Skeletal muscle satellite cell (primary cell): ENCODE measurements at regions not wholly inside any gene's neighbourhood (a gene's known extent, or its start where the extent isn't known, plus 50 kb on each side); places are given as distances from the start of the nearest gene placed in this dataset.

ENCODE experiments used
- H3K27me3 ChIP-seq: 2 replicates; pipeline ENCODE4 v1.7.0; 2013; ENCODE audit warnings: low read length; ENCODE audit not compliant: control insufficient read depth, insufficient read depth
- H3K36me3 ChIP-seq: 2 replicates; pipeline ENCODE4 v1.7.0; 2013; ENCODE audit warnings: mild to moderate bottlenecking, control low read depth, low read length; ENCODE audit not compliant: insufficient read depth
- H3K4me1 ChIP-seq: 2 replicates; pipeline ENCODE4 v1.7.0; 2013; ENCODE audit warnings: low read length; ENCODE audit not compliant: control insufficient read depth, insufficient read depth
- H3K4me2 ChIP-seq: 2 replicates; pipeline ENCODE4 v1.7.0; 2013; ENCODE audit warnings: mild to moderate bottlenecking, low read length
- H3K4me3 ChIP-seq: 2 replicates; pipeline ENCODE4 v1.7.0; 2013; ENCODE audit warnings: low read length
- H3K9ac ChIP-seq: 2 replicates; pipeline ENCODE4 v1.7.0; 2013; ENCODE audit warnings: mild to moderate bottlenecking, low read depth, low read length, moderate library complexity
- H3K9me3 ChIP-seq: replicated peaks from 2 replicates; pipeline ENCODE4 v1.7.0; 2013; ENCODE audit warnings: mild to moderate bottlenecking, control low read depth, low read length

DNA sequence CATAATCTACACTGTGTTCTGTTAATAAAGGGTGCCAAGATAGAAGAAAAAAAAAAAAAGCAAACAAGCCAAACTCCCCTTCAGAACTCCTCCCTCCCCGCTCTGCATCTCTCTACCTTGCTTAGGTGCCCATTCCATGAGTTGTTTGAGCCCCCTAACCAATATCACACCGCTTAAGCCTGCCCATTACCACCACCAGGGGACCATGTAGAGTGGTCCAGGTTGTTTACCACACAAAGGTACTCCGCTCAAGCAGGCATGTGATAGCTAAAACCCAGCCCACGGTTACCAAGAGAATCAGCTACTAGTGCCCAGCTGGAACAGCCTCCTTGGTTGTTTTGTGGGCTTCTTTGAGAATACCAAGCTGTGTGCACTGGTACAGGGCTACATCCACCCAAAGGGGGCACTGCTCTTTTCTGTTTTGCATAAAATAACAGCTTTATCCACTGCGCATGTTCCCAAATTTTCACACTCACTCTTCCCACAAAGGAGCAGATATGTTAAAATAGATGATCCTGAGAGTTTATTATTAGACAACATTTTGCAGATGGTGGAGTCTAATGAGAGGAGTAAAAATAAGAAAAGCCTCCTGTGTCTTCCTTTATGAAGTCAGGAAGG is 304.1 kb downstream of the DEPDC1B start:
- Histone ChIP-seq H3K4me3 (no peak overlapping the region), H3K9me3 (no peaks in the 10 kb centered on the region), H3K9ac (no peak overlapping the region), H3K27me3 (no peaks in the 10 kb centered on the region), H3K4me1 (no peaks in the 10 kb centered on the region), H3K36me3 (no peaks in the 10 kb centered on the region), H3K4me2 (no peak overlapping the region)

- no peaks in the 10 kb centered on the region for H3K27me3 ChIP-seq
- H3K4me3 ChIP-seq = no peak overlapping the region
- H3K9me3 ChIP-seq = no peaks in the 10 kb centered on the region
- H3K4me1 ChIP-seq = no peaks in the 10 kb centered on the region
- H3K36me3 ChIP-seq = no peaks in the 10 kb centered on the region
- no peak overlapping the region for H3K9ac ChIP-seq
- no peak overlapping the region for H3K4me2 ChIP-seq
These were observed 312.9 kb downstream of the DEPDC1B start for GRCh38 chr5:60387051-60387440.

- Histone ChIP-seq H3K4me2 (no peak overlapping the region), H3K9me3 (no peaks in the 10 kb centered on the region), H3K27me3 (no peaks in the 10 kb centered on the region), H3K4me3 (no peak overlapping the region), H3K4me1 (no peaks in the 10 kb centered on the region), H3K9ac (no peak overlapping the region), H3K36me3 (no peaks in the 10 kb centered on the region)
These were observed 313.4 kb downstream of the DEPDC1B start for GRCh38 chr5:60386436-60387050.

DNA sequence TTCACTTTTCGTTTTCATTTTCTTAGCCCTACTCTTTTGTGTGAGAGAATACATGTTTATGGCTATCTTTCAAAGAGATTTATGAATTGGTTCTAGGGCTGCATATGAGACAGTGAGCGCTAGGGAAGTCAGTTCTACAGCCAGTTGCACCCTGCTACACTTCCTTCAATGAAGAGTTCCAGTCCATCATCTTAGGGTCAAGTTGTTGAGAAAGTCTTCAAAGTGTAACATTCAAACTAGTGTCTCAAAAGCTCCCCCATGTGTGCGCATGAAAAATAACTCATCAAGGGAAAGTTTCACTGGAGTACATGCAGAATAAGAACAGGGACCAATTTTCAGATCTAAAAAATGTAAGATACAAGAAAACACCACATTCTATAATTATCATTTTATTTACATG is 317.2 kb downstream of the DEPDC1B start:
- Histone ChIP-seq H3K9me3 (no peaks in the 10 kb centered on the region), H3K4me2 (no peak overlapping the region), H3K4me1 (no peaks in the 10 kb centered on the region), H3K9ac (no peak overlapping the region), H3K36me3 (no peaks in the 10 kb centered on the region), H3K27me3 (no peaks in the 10 kb centered on the region), H3K4me3 (no peak overlapping the region)

- Histone ChIP-seq H3K4me1 (no peaks in the 10 kb centered on the region), H3K27me3 (no peaks in the 10 kb centered on the region), H3K36me3 (no peaks in the 10 kb centered on the region), H3K4me2 (no peak overlapping the region), H3K9ac (no peak overlapping the region), H3K9me3 (no peaks in the 10 kb centered on the region), H3K4me3 (no peak overlapping the region)
These were observed 320.1 kb downstream of the DEPDC1B start for GRCh38 chr5:60379907-60380306.

- H3K27me3 ChIP-seq = no peaks in the 10 kb centered on the region
- no peak overlapping the region for H3K4me3 ChIP-seq
- no peaks in the 10 kb centered on the region for H3K36me3 ChIP-seq
- no peaks in the 10 kb centered on the region for H3K4me1 ChIP-seq
- no peak overlapping the region for H3K9ac ChIP-seq
- no peak overlapping the region for H3K4me2 ChIP-seq
- H3K9me3 ChIP-seq = no peaks in the 10 kb centered on the region
These were observed 322.1 kb downstream of the DEPDC1B start for GRCh38 chr5:60377826-60378225.

DNA sequence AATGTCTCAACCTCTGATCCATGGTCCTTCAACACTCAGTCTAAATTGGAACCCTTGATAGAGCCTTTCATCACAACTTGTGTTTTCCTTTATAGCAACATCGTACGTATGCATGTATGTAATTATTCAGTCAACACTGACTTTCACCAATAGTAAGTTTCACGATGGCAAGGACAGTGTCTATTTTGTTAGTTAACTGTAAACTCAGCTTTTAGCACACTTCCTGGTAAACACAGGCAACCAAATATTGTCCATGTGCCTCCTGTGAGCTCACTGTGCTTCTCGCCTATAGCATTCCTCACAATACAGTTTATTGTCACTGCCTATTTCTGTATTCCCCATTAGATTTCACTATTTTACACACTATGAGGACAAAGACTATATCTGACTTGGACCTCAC is 323.1 kb downstream of the DEPDC1B start:
- Histone ChIP-seq H3K4me2 (no peak overlapping the region), H3K36me3 (no peaks in the 10 kb centered on the region), H3K4me3 (no peak overlapping the region), H3K27me3 (no peaks in the 10 kb centered on the region), H3K9me3 (no peaks in the 10 kb centered on the region), H3K9ac (no peak overlapping the region), H3K4me1 (no peaks in the 10 kb centered on the region)

GRCh38 chr5:60374409-60374808 is 325.6 kb downstream of the DEPDC1B start:
- H3K4me3 ChIP-seq = no peak overlapping the region
- H3K36me3 ChIP-seq = no peaks in the 10 kb centered on the region
- H3K9me3 ChIP-seq = no peaks in the 10 kb centered on the region
- H3K4me1 ChIP-seq = no peaks in the 10 kb centered on the region
- H3K4me2 ChIP-seq = no peak overlapping the region
- H3K9ac ChIP-seq = no peak overlapping the region
- H3K27me3 ChIP-seq = no peaks in the 10 kb centered on the region

DNA sequence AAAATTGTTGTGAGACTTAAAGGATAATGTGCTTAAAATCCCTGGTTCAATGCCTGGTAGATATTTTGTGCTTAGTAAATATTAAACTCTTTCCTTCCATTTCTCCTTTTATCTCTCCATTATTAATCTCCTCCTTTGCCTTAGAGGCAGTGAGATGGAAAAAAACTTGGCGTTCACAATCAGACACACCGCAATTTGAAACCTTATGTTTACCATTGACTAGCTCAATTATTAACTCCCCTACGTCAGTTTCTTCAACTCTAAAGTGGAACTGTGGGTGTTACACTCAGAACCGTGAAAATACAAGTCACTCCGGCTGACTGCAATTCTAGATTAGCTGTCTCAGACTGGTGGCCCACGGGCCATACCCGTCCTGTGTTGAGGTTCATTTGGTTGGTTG is 327.2 kb downstream of the DEPDC1B start:
- Histone ChIP-seq H3K4me1 (no peaks in the 10 kb centered on the region), H3K9ac (no peak overlapping the region), H3K36me3 (no peaks in the 10 kb centered on the region), H3K4me3 (no peak overlapping the region), H3K4me2 (no peak overlapping the region), H3K9me3 (no peaks in the 10 kb centered on the region), H3K27me3 (no peaks in the 10 kb centered on the region)

GRCh38 chr5:60371065-60371464 is 328.9 kb downstream of the DEPDC1B start:
- H3K4me1 ChIP-seq = no peaks in the 10 kb centered on the region
- no peak overlapping the region for H3K9ac ChIP-seq
- no peaks in the 10 kb centered on the region for H3K9me3 ChIP-seq
- no peak overlapping the region for H3K4me2 ChIP-seq
- H3K27me3 ChIP-seq = no peaks in the 10 kb centered on the region
- no peak overlapping the region for H3K4me3 ChIP-seq
- H3K36me3 ChIP-seq = no peaks in the 10 kb centered on the region

DNA sequence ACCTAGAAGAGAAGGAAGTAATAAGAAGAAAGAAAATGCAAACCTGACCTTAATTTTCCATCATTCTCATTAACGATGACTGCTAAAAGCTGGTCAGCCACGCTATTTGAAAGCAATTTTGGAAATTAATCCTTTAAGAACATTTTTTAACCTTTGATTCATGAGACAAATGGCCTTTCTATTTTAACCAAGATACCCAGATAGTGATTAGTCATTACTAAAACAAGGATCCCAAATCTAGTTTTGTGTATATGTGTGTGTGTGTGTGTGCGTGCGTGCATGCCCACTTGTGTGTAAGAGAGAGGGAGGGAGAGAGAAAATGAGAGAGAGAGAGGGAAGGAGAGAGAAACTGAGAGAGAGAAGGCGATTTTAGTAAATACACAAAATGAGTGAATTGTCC is 329.5 kb downstream of the DEPDC1B start:
- Histone ChIP-seq H3K36me3 (no peaks in the 10 kb centered on the region), H3K9me3 (no peaks in the 10 kb centered on the region), H3K4me3 (no peak overlapping the region), H3K4me1 (no peaks in the 10 kb centered on the region), H3K4me2 (no peak overlapping the region), H3K27me3 (no peaks in the 10 kb centered on the region), H3K9ac (no peak overlapping the region)

DNA sequence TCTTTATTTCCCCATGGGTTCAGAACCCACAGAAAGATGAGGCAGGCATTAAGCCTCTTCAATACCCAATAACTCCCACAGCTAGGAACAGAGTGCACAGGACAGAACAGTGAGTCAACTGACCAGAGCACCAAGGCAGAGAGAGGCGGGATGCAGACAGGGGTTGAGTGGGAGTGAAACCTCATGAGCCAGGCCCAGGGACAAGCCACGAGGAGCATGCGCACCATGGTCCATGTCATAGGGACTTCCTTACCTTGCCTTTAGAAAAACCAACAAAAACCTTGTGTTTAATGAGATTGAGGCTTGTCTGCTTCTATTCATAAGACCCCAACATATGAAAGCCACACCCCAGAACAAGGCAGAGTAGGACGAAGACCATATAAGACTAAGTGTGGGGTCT is 330.6 kb downstream of the DEPDC1B start:
- no peak overlapping the region for H3K4me2 ChIP-seq
- H3K36me3 ChIP-seq = no peaks in the 10 kb centered on the region
- H3K4me1 ChIP-seq = no peaks in the 10 kb centered on the region
- no peaks in the 10 kb centered on the region for H3K9me3 ChIP-seq
- H3K4me3 ChIP-seq = no peak overlapping the region
- no peaks in the 10 kb centered on the region for H3K27me3 ChIP-seq
- no peak overlapping the region for H3K9ac ChIP-seq
